ENCODE measurements at regions not wholly inside any gene's neighbourhood (a gene's known extent, or its start where the extent isn't known, plus 50 kb on each side); places are given as distances from the start of the nearest gene placed in this dataset.
A peak's percentile ranks its signal among the peaks of the same experiment; 100 is the strongest.

DNA sequence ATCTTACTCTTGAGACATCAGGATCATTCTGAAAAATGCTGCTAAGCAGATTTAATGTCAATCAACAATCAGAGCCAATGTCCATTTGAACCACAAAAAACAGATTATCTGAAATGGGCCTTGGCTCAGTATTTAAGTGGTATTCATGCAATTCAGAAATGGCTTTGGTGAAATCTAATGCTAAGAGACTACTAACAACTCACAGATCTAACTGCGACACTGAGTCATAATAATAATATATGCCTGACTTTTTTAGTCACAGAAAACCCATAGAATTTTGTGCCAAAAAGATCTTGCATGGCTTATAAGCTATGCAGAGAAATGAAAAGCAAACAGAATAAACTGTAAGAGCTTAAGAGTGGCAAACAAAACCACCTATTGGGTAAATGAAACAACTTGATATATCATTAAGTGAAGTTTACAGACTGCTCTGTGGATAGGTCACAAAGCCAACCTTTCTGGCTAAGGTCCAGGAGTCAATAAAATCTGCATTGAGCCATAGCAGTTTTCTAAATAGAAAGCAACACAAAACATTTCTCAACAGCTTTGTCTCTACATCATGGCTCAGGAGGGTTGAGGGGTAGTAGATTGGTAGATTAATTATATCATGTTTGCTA, 234.3 kb downstream of the LRATD1 start:
- Histone ChIP-seq H3K4me3 (ENCODE audit: low read length) (no peak overlapping the region), H3K4me2 (ENCODE audit: low read length) (0 out of 2 replicates have a peak overlapping the region, but pooled peaks have one; percentile 9), H3K9me3 (ENCODE audit: low read length) (no peaks in the 10 kb centered on the region), H3K9me2 (replicated peaks; ENCODE audit: low read length) (no peaks in the 10 kb centered on the region), H3K36me3 (ENCODE audit: low read depth, low read length) (no peaks in the 10 kb centered on the region), H3K9ac (ENCODE audit: low read length) (no peak overlapping the region), H2AFZ (ENCODE audit: low read length) (no peak overlapping the region), H3K79me2 (ENCODE audit: low read length) (no peaks in the 10 kb centered on the region), H3K27me3 (ENCODE audit: low read length) (no peaks in the 10 kb centered on the region), H4K20me1 (ENCODE audit: low read length) (no peaks in the 10 kb centered on the region), H3K4me1 (ENCODE audit: insufficient read depth, low read length) (peaks cover 15% of the 10 kb centered on the region), H3F3A (ENCODE audit: low read length, unreplicated experiment) (no peaks in the 10 kb centered on the region), H3K27ac (ENCODE audit: low read length) (peak overlapping the region; percentile 57)
- ChIA-PET CTCF (no interaction called here), POLR2A (ENCODE audit: unreplicated experiment) (no interaction called here)
- intact Hi-C loops (cut with micrococcal nuclease), result no loop called here
- DNase-seq, result peak; percentile 79
- peak; percentile 75 for ATAC-seq
- TF ChIP-seq, protein P1, sequence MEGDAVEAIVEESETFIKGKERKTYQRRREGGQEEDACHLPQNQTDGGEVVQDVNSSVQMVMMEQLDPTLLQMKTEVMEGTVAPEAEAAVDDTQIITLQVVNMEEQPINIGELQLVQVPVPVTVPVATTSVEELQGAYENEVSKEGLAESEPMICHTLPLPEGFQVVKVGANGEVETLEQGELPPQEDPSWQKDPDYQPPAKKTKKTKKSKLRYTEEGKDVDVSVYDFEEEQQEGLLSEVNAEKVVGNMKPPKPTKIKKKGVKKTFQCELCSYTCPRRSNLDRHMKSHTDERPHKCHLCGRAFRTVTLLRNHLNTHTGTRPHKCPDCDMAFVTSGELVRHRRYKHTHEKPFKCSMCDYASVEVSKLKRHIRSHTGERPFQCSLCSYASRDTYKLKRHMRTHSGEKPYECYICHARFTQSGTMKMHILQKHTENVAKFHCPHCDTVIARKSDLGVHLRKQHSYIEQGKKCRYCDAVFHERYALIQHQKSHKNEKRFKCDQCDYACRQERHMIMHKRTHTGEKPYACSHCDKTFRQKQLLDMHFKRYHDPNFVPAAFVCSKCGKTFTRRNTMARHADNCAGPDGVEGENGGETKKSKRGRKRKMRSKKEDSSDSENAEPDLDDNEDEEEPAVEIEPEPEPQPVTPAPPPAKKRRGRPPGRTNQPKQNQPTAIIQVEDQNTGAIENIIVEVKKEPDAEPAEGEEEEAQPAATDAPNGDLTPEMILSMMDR (conservative IDR thresholded peaks at IDR 0.05; ENCODE audit: low read depth, low read length), result no peak
- TF ChIP-seq EZH2 (IDR thresholded peaks at IDR 0.05; ENCODE audit: low read length, unreplicated experiment) (no peak), EZH2phosphoT487 (IDR thresholded peaks at IDR 0.05; ENCODE audit: borderline replicate concordance, low read length) (no peak)
- no TSS peak for BruUV-seq (replicated peaks)

DNA sequence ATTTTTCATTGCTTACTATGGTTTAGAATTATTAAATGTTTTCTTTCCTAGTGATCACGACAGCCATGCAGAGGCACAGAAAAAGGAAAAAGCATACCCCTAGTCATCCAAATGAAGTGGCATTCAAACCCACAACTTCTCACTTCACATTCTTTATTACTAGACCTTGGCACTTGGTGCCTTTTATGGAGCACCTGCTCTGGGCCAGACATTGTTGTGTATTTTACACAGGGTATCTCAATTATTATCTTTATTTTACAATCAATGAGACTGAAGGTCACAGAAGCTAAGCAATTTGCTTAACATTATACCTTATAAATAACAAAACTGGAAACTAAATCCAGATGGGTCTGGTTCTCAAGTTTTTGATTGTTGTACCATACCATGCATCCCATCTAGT, 235.3 kb downstream of the LRATD1 start:
- DNase-seq (no peak), ATAC-seq (no peak)
- no peaks in the 10 kb centered on the region for H4K20me1 ChIP-seq (ENCODE audit: low read length)
- no peaks in the 10 kb centered on the region for H3K9me2 ChIP-seq (replicated peaks; ENCODE audit: low read length)
- intact Hi-C loops (cut with micrococcal nuclease), result no loop called here
- no peaks in the 10 kb centered on the region for H3F3A ChIP-seq (ENCODE audit: low read length, unreplicated experiment)
- ChIA-PET CTCF (no interaction called here), POLR2A (ENCODE audit: unreplicated experiment) (no interaction called here)
- no peak overlapping the region for H3K4me2 ChIP-seq (ENCODE audit: low read length)
- no peak for TF ChIP-seq EZH2 (IDR thresholded peaks at IDR 0.05; ENCODE audit: low read length, unreplicated experiment)
- no peak for TF ChIP-seq EZH2phosphoT487 (IDR thresholded peaks at IDR 0.05; ENCODE audit: borderline replicate concordance, low read length)
- TF ChIP-seq, protein P1 (conservative IDR thresholded peaks at IDR 0.05; ENCODE audit: low read depth, low read length), result no peak
- H3K27ac ChIP-seq (ENCODE audit: low read length), result no peak overlapping the region
- BruUV-seq (replicated peaks), result no TSS peak
- no peaks in the 10 kb centered on the region for H3K79me2 ChIP-seq (ENCODE audit: low read length)
- no peaks in the 10 kb centered on the region for H3K27me3 ChIP-seq (ENCODE audit: low read length)
- no peak overlapping the region for H3K9ac ChIP-seq (ENCODE audit: low read length)
- H3K36me3 ChIP-seq (ENCODE audit: low read depth, low read length), result no peaks in the 10 kb centered on the region
- peaks cover 15% of the 10 kb centered on the region for H3K4me1 ChIP-seq (ENCODE audit: insufficient read depth, low read length)
- no peak overlapping the region for H2AFZ ChIP-seq (ENCODE audit: low read length)
- no peak overlapping the region for H3K4me3 ChIP-seq (ENCODE audit: low read length)
- H3K9me3 ChIP-seq (ENCODE audit: low read length), result no peaks in the 10 kb centered on the region

DNA sequence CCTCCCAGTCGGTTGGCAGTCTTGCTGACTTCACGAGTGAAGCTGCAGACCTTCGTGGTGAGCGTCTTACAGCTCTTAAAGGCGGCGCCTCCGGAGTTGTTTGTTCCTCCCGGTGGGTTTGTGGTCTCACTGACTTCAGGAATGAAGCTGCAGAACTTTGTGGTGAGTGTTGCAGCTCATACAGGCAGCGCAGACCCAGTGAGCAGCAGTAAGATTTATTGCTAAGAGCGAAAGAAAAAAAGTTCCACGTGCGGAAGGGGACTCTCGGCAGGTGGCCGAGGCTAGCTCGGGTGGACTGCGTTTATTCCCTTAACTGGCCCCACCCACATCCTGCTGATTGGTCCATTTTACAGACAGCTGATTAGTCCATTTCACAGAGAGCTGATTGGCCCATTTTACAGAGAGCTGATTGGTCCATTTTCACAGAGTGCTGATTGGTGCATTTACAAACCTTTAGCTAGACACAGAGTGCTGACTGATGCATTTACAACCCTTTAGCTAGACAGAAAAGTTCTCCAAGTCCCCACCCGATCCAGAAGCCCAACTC, 240.3 kb downstream of the LRATD1 start:
- no peak overlapping the region for H3K4me3 ChIP-seq (ENCODE audit: low read length)
- BruUV-seq (replicated peaks), result no TSS peak
- H3K4me2 ChIP-seq (ENCODE audit: low read length), result no peak overlapping the region
- intact Hi-C loops (cut with micrococcal nuclease), result no loop called here
- DNase-seq (no peak), ATAC-seq (no peak)
- ChIA-PET CTCF (no interaction called here), POLR2A (ENCODE audit: unreplicated experiment) (no interaction called here)
- no peak overlapping the region for H2AFZ ChIP-seq (ENCODE audit: low read length)
- no peaks in the 10 kb centered on the region for H3K79me2 ChIP-seq (ENCODE audit: low read length)
- H3F3A ChIP-seq (ENCODE audit: low read length, unreplicated experiment), result no peaks in the 10 kb centered on the region
- H3K9me2 ChIP-seq (replicated peaks; ENCODE audit: low read length), result no peaks in the 10 kb centered on the region
- TF ChIP-seq, protein P1 (conservative IDR thresholded peaks at IDR 0.05; ENCODE audit: low read depth, low read length), result no peak
- TF ChIP-seq EZH2phosphoT487 (IDR thresholded peaks at IDR 0.05; ENCODE audit: borderline replicate concordance, low read length) (no peak), EZH2 (IDR thresholded peaks at IDR 0.05; ENCODE audit: low read length, unreplicated experiment) (no peak)
- H3K27me3 ChIP-seq (ENCODE audit: low read length), result no peaks in the 10 kb centered on the region
- H3K9ac ChIP-seq (ENCODE audit: low read length), result no peak overlapping the region
- H3K36me3 ChIP-seq (ENCODE audit: low read depth, low read length), result no peaks in the 10 kb centered on the region
- H4K20me1 ChIP-seq (ENCODE audit: low read length), result no peaks in the 10 kb centered on the region
- no peaks in the 10 kb centered on the region for H3K4me1 ChIP-seq (ENCODE audit: insufficient read depth, low read length)
- no peaks in the 10 kb centered on the region for H3K9me3 ChIP-seq (ENCODE audit: low read length)
- H3K27ac ChIP-seq (ENCODE audit: low read length), result no peak overlapping the region

Measured in PC-3 (cell line).